PC-9 (cell line): ENCODE measurements at regions not wholly inside any gene's neighbourhood (a gene's known extent, or its start where the extent isn't known, plus 50 kb on each side); places are given as distances from the start of the nearest gene placed in this dataset.

ENCODE experiments used
- EZH2 ChIP-seq: fragments of 200-600 bp; sonication (generic); IDR thresholded peaks from 2 replicates; pipeline ENCODE4 v1.8.0; 2017; ENCODE audit warnings: antibody characterized with exemption, low read depth
- TF ChIP-seq, protein P1 (sequence below): fragments of 200-600 bp; sonication (generic); conservative IDR thresholded peaks from 2 replicates; pipeline ENCODE4 v1.6.1; 2017; ENCODE audit warnings: mixed run types, antibody characterized with exemption, mild to moderate bottlenecking, moderate library complexity

DNA sequence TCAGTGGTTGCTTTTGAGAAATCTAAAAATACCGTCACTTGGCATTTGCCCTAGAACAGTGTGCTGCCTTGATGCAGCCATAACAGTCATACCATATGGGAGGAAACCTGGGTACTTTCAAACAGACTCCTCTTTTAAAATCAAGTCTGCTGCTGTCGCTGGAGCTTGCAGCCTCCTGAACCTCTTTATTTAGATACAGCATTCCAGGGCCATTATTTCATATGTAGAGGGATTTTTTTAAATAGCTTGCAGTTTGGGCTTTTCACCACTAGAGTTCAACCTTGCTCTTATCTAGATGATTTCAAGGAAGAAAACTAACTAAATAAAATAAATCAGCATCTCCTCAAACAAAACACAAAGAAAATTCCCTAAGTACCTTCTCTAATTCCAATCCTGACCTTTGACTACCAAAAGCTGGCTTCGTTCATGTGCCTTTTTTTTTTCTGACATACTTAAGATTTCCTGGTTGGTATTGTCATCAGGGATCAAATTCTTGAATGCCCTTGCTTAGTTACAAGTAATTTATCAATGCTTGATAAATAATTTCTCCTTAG lies 111.6 kb downstream of the KBTBD8 start:
- TF ChIP-seq EZH2, result no peak
- TF ChIP-seq, protein P1, sequence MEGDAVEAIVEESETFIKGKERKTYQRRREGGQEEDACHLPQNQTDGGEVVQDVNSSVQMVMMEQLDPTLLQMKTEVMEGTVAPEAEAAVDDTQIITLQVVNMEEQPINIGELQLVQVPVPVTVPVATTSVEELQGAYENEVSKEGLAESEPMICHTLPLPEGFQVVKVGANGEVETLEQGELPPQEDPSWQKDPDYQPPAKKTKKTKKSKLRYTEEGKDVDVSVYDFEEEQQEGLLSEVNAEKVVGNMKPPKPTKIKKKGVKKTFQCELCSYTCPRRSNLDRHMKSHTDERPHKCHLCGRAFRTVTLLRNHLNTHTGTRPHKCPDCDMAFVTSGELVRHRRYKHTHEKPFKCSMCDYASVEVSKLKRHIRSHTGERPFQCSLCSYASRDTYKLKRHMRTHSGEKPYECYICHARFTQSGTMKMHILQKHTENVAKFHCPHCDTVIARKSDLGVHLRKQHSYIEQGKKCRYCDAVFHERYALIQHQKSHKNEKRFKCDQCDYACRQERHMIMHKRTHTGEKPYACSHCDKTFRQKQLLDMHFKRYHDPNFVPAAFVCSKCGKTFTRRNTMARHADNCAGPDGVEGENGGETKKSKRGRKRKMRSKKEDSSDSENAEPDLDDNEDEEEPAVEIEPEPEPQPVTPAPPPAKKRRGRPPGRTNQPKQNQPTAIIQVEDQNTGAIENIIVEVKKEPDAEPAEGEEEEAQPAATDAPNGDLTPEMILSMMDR, result peak; percentile 63
